ENCODE measurements at regions not wholly inside any gene's neighbourhood (a gene's known extent, or its start where the extent isn't known, plus 50 kb on each side); places are given as distances from the start of the nearest gene placed in this dataset.

GRCh38 chr2:75982719-75983118, 272.0 kb upstream of the GCFC2 start:
- no peak overlapping the region for H3K27ac ChIP-seq (ENCODE audit: low read depth, low read length)
- no peaks in the 10 kb centered on the region for H3K27me3 ChIP-seq (ENCODE audit: insufficient read depth, low read length)
- H3K79me2 ChIP-seq (ENCODE audit: insufficient read depth, low read length): no peaks in the 10 kb centered on the region
- no peak for DNase-seq (ENCODE audit: insufficient read length, low spot score, missing footprints)
- no peak for TF ChIP-seq CTCF (IDR thresholded peaks at IDR 0.05; ENCODE audit: extremely low read depth, low read depth, low read length)
- no peaks in the 10 kb centered on the region for H3K9me3 ChIP-seq (ENCODE audit: low read depth, low read length)
- H3K36me3 ChIP-seq (ENCODE audit: insufficient read depth, low read length): no peaks in the 10 kb centered on the region
- H4K20me1 ChIP-seq (ENCODE audit: insufficient read depth, low read length): no peaks in the 10 kb centered on the region
- no peak overlapping the region for H2AFZ ChIP-seq (ENCODE audit: low read length)
- no peaks in the 10 kb centered on the region for H3K4me1 ChIP-seq (ENCODE audit: insufficient read depth, low read length)
- H3K4me2 ChIP-seq (ENCODE audit: insufficient read depth, low read length): no peak overlapping the region
- H3K4me3 ChIP-seq (ENCODE audit: insufficient read depth, low read length): no peak overlapping the region

GRCh38 chr2:75964646-75965045, 253.9 kb upstream of the GCFC2 start:
- Histone ChIP-seq H4K20me1 (ENCODE audit: insufficient read depth, low read length) (no peaks in the 10 kb centered on the region), H3K79me2 (ENCODE audit: insufficient read depth, low read length) (no peaks in the 10 kb centered on the region), H3K27me3 (ENCODE audit: insufficient read depth, low read length) (no peaks in the 10 kb centered on the region), H3K4me2 (ENCODE audit: insufficient read depth, low read length) (no peak overlapping the region), H2AFZ (ENCODE audit: low read length) (no peak overlapping the region), H3K9me3 (ENCODE audit: low read depth, low read length) (no peaks in the 10 kb centered on the region), H3K4me3 (ENCODE audit: insufficient read depth, low read length) (no peak overlapping the region), H3K4me1 (ENCODE audit: insufficient read depth, low read length) (no peaks in the 10 kb centered on the region), H3K27ac (ENCODE audit: low read depth, low read length) (no peak overlapping the region), H3K36me3 (ENCODE audit: insufficient read depth, low read length) (no peaks in the 10 kb centered on the region)
- no peak for TF ChIP-seq CTCF (IDR thresholded peaks at IDR 0.05; ENCODE audit: extremely low read depth, low read depth, low read length)
- DNase-seq (ENCODE audit: insufficient read length, low spot score, missing footprints): no peak

- Histone ChIP-seq H2AFZ (ENCODE audit: low read length) (no peak overlapping the region), H3K27ac (ENCODE audit: low read depth, low read length) (no peak overlapping the region), H3K4me2 (ENCODE audit: insufficient read depth, low read length) (no peak overlapping the region), H3K9me3 (ENCODE audit: low read depth, low read length) (no peaks in the 10 kb centered on the region), H3K4me3 (ENCODE audit: insufficient read depth, low read length) (no peak overlapping the region), H3K4me1 (ENCODE audit: insufficient read depth, low read length) (no peaks in the 10 kb centered on the region), H3K79me2 (ENCODE audit: insufficient read depth, low read length) (no peaks in the 10 kb centered on the region), H3K36me3 (ENCODE audit: insufficient read depth, low read length) (no peaks in the 10 kb centered on the region), H4K20me1 (ENCODE audit: insufficient read depth, low read length) (no peaks in the 10 kb centered on the region), H3K27me3 (ENCODE audit: insufficient read depth, low read length) (no peaks in the 10 kb centered on the region)
- no peak for DNase-seq (ENCODE audit: insufficient read length, low spot score, missing footprints)
- no peak for TF ChIP-seq CTCF (IDR thresholded peaks at IDR 0.05; ENCODE audit: extremely low read depth, low read depth, low read length)
These were observed 249.8 kb upstream of the GCFC2 start for GRCh38 chr2:75960472-75961009.

GRCh38 chr2:75959724-75960471, 249.2 kb upstream of the GCFC2 start:
- no peak overlapping the region for H3K4me2 ChIP-seq (ENCODE audit: insufficient read depth, low read length)
- no peaks in the 10 kb centered on the region for H3K79me2 ChIP-seq (ENCODE audit: insufficient read depth, low read length)
- no peaks in the 10 kb centered on the region for H3K4me1 ChIP-seq (ENCODE audit: insufficient read depth, low read length)
- no peaks in the 10 kb centered on the region for H4K20me1 ChIP-seq (ENCODE audit: insufficient read depth, low read length)
- H3K27ac ChIP-seq (ENCODE audit: low read depth, low read length): no peak overlapping the region
- no peaks in the 10 kb centered on the region for H3K9me3 ChIP-seq (ENCODE audit: low read depth, low read length)
- H3K27me3 ChIP-seq (ENCODE audit: insufficient read depth, low read length): no peaks in the 10 kb centered on the region
- H3K36me3 ChIP-seq (ENCODE audit: insufficient read depth, low read length): no peaks in the 10 kb centered on the region
- TF ChIP-seq CTCF (IDR thresholded peaks at IDR 0.05; ENCODE audit: extremely low read depth, low read depth, low read length): no peak
- no peak overlapping the region for H3K4me3 ChIP-seq (ENCODE audit: insufficient read depth, low read length)
- no peak for DNase-seq (ENCODE audit: insufficient read length, low spot score, missing footprints)
- H2AFZ ChIP-seq (ENCODE audit: low read length): no peak overlapping the region
